PFSK-1 (cell line): ENCODE measurements at regions not wholly inside any gene's neighbourhood (a gene's known extent, or its start where the extent isn't known, plus 50 kb on each side); places are given as distances from the start of the nearest gene placed in this dataset.

ENCODE experiments used
- FOXP2 ChIP-seq: optimal IDR thresholded peaks from 2 replicates; pipeline ENCODE3; 2011; ENCODE audit warnings: borderline replicate concordance, control low read depth, inconsistent platforms; ENCODE audit not compliant: insufficient read depth; ENCODE audit errors: extremely low read length, extremely low read depth
- POLR2AphosphoS5 ChIP-seq: IDR thresholded peaks from 2 replicates; pipeline ENCODE4 v1.6.1; 2012; ENCODE audit warnings: low read depth, mild to moderate bottlenecking, control low read depth, low read length, moderate library complexity
- SIN3A ChIP-seq: IDR thresholded peaks from 2 replicates; pipeline ENCODE4 v1.6.1; 2012; ENCODE audit warnings: mild to moderate bottlenecking, low read length, moderate library complexity, borderline replicate concordance; ENCODE audit not compliant: insufficient read depth
- TAF1 ChIP-seq: IDR thresholded peaks from 2 replicates; pipeline ENCODE4 v1.6.1; 2012; ENCODE audit warnings: low read length, control low read depth, borderline replicate concordance; ENCODE audit not compliant: insufficient read depth
- TF ChIP-seq, protein P1 (sequence below), 2 experiments: IDR thresholded peaks; 2 replicates each; pipeline versions ENCODE4 v1.6.1 to v1.8.0; 2011 to 2012; ENCODE audit warnings: low read depth in 2 of 2, low read length in 2 of 2, control low read depth in 1 of 2, inconsistent platforms in 1 of 2, mild to moderate bottlenecking in 1 of 2, moderate library complexity in 1 of 2; ENCODE audit not compliant: insufficient read depth in 1 of 2

DNA sequence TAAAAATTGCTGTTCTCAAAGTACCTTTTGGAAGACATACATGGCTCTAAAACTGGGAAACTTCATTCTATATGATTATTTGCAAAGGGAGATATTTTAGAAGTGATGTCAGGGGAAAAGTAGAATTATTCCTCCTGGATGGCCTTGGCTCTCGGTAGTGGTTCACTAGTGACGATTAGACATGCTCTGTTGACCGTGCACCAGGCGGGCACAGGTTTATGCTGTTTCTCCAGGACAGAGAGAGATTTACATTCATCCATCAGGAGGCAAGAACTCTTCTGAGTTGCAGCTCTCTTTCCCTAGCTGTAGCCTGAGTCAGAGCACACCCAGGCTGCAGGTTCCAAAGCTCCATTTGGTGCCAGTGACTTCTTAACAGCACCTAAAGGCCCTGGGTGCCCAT lies 184.9 kb upstream of the WDR11 start:
- TF ChIP-seq SIN3A (no peak), POLR2AphosphoS5 (no peak), FOXP2 (no peak), TAF1 (no peak)
- TF ChIP-seq, protein P1, sequence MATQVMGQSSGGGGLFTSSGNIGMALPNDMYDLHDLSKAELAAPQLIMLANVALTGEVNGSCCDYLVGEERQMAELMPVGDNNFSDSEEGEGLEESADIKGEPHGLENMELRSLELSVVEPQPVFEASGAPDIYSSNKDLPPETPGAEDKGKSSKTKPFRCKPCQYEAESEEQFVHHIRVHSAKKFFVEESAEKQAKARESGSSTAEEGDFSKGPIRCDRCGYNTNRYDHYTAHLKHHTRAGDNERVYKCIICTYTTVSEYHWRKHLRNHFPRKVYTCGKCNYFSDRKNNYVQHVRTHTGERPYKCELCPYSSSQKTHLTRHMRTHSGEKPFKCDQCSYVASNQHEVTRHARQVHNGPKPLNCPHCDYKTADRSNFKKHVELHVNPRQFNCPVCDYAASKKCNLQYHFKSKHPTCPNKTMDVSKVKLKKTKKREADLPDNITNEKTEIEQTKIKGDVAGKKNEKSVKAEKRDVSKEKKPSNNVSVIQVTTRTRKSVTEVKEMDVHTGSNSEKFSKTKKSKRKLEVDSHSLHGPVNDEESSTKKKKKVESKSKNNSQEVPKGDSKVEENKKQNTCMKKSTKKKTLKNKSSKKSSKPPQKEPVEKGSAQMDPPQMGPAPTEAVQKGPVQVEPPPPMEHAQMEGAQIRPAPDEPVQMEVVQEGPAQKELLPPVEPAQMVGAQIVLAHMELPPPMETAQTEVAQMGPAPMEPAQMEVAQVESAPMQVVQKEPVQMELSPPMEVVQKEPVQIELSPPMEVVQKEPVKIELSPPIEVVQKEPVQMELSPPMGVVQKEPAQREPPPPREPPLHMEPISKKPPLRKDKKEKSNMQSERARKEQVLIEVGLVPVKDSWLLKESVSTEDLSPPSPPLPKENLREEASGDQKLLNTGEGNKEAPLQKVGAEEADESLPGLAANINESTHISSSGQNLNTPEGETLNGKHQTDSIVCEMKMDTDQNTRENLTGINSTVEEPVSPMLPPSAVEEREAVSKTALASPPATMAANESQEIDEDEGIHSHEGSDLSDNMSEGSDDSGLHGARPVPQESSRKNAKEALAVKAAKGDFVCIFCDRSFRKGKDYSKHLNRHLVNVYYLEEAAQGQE (IDR thresholded peaks at IDR 0.05; ENCODE audit: insufficient read depth in 1 of 2, low read depth in 2 of 2, low read length in 2 of 2) = no peak

DNA sequence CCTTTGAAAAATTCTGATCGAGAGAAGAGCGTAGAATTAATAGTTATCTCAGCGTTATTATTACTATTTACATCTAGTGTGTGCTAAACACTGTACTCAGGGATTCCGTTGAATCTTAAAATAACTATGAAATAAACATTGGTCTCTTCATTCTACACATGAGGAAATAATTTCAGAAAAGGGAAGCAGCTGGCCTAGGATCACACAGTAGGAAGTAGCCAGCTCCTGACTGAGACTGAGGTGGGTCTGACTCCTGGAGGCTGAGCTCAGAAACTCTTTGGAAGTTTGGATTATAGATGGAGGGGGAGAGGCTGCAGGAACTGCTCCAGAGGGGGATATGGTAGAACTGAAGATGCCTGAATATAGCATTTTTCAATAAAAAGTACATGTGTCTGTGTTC lies 183.9 kb upstream of the WDR11 start:
- TF ChIP-seq SIN3A = no peak
- TF ChIP-seq, protein P1 (IDR thresholded peaks at IDR 0.05; ENCODE audit: insufficient read depth in 1 of 2, low read depth in 2 of 2, low read length in 2 of 2) = no peak
- no peak for TF ChIP-seq TAF1
- no peak for TF ChIP-seq POLR2AphosphoS5
- TF ChIP-seq FOXP2 = no peak

DNA sequence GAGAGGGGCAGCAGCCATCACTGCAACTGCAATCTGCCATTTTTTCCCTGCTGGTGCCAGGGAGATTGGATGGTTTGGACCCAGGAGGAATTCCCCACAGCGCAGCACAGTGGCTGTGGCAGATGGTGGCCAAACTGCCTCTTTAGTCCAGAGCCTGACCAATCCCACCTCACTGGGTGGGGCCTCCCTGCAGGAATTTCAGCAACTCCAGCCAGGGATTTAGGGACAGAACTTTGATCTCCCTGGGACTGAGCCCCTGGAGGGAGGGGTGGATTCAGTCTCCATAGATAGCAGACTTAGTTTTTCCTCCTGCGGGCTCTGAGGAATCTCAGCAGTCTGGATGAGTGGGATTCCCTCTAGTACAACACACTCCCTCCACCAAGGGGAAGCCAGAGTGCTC lies 179.7 kb upstream of the WDR11 start:
- TF ChIP-seq POLR2AphosphoS5 (no peak), SIN3A (no peak), FOXP2 (no peak), TAF1 (no peak)
- TF ChIP-seq, protein P1 (IDR thresholded peaks at IDR 0.05; ENCODE audit: insufficient read depth in 1 of 2, low read depth in 2 of 2, low read length in 2 of 2) = no peak

DNA sequence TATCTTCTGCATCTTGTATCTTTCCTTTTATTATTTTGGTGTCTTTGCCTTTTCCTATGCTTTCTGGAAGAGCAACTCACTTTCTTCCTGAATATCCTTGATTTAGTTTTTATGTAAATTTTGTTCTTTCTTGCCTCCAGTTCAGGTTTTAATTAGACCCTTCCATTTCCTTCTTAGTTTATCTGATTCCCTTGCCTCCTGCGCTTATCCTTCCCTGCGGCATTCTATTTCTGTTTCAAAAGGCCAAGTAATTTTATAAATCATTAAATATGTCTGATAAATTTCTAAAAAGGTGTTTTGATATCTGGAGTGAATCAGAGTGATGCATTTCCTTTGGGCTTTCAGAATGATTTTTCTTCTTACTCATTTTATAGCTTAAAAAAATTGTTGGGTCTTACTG lies 167.7 kb upstream of the WDR11 start:
- TF ChIP-seq SIN3A (no peak), POLR2AphosphoS5 (no peak), TAF1 (no peak), FOXP2 (no peak)
- TF ChIP-seq, protein P1 (IDR thresholded peaks at IDR 0.05; ENCODE audit: insufficient read depth in 1 of 2, low read depth in 2 of 2, low read length in 2 of 2) = no peak

DNA sequence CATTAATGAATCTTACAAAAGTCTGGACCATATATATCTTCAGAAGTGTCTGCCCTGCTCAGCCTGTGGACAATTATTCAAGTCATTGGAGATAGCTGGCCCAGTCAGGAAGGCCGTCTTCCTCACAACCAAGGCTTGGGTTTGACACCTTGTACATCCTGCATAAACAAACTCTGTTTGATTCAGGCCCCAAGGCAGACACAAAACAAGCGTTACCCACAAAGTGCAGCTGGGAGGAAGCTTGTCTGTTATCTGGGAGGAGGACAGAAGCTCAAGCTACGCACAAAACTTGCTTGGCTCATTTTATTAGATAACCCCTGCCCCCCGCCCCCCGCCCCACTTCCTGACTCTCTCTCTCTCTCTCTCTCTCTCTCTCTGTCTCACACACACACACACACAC lies 166.9 kb upstream of the WDR11 start:
- TF ChIP-seq POLR2AphosphoS5 = no peak
- no peak for TF ChIP-seq SIN3A
- TF ChIP-seq FOXP2 = no peak
- no peak for TF ChIP-seq TAF1
- TF ChIP-seq, protein P1 (IDR thresholded peaks at IDR 0.05; ENCODE audit: insufficient read depth in 1 of 2, low read depth in 2 of 2, low read length in 2 of 2) = no peak
